ENCODE measurements at regions not wholly inside any gene's neighbourhood (a gene's known extent, or its start where the extent isn't known, plus 50 kb on each side); places are given as distances from the start of the nearest gene placed in this dataset.
A peak's percentile ranks its signal among the peaks of the same experiment; 100 is the strongest.

- Histone ChIP-seq H3K27me3 (peaks cover 0 to 7% of the 10 kb centered on the region in 2 donors), H3K4me3 (no peak overlapping the region), H3K9me3 (no peaks in the 10 kb centered on the region), H3K4me1 (peaks cover 8 to 40% of the 10 kb centered on the region in 2 donors), H3K36me3 (no peaks in the 10 kb centered on the region), H3K27ac (no peak overlapping the region)
- ATAC-seq: no peak
- intact Hi-C loops (cut with DNase I): no loop called here
- no peak for DNase-seq
- no peak for TF ChIP-seq CTCF (IDR thresholded peaks at IDR 0.05)
Measured at GRCh38 chr21:38982096-38982495, 176.4 kb downstream of the ETS2 start.

GRCh38 chr21:38980416-38981313, 174.9 kb downstream of the ETS2 start:
- Histone ChIP-seq H3K9me3 (no peaks in the 10 kb centered on the region), H3K27me3 (peaks cover 0 to 5% of the 10 kb centered on the region in 2 donors), H3K4me3 (no peak overlapping the region), H3K27ac (no peak overlapping the region), H3K4me1 (peaks cover 8 to 29% of the 10 kb centered on the region in 2 donors), H3K36me3 (no peaks in the 10 kb centered on the region)
- DNase-seq: no peak
- ATAC-seq: no peak
- TF ChIP-seq CTCF (IDR thresholded peaks at IDR 0.05): no peak
- intact Hi-C loops (cut with DNase I): no loop called here

- TF ChIP-seq CTCF (IDR thresholded peaks at IDR 0.05): no peak
Measured at GRCh38 chr21:38979271-38980121, 173.8 kb downstream of the ETS2 start.

GRCh38 chr21:38976900-38977299, 171.2 kb downstream of the ETS2 start:
- intact Hi-C loops (cut with DNase I): no loop called here
- no peaks in the 10 kb centered on the region for H3K27me3 ChIP-seq
- no peak for TF ChIP-seq CTCF (IDR thresholded peaks at IDR 0.05)

More at GRCh38 chr21:38979271-38980121, 173.8 kb downstream of the ETS2 start:
- Histone ChIP-seq H3K27me3 (no peaks in the 10 kb centered on the region), H3K9me3 (no peaks in the 10 kb centered on the region), H3K27ac (no peak overlapping the region), H3K4me1 (peaks cover 0 to 17% of the 10 kb centered on the region in 2 donors), H3K36me3 (no peaks in the 10 kb centered on the region), H3K4me3 (no peak overlapping the region)
- ATAC-seq (peak; percentile 66), DNase-seq (no peak)
- intact Hi-C loops (cut with DNase I): no loop called here

GRCh38 chr21:38973552-38973951, 167.8 kb downstream of the ETS2 start:
- H3K9me3 ChIP-seq: no peaks in the 10 kb centered on the region
- H3K4me1 ChIP-seq: no peaks in the 10 kb centered on the region
- no peak overlapping the region for H3K4me3 ChIP-seq
- ATAC-seq (no peak), DNase-seq (no peak)
- no peak overlapping the region for H3K27ac ChIP-seq
- no peaks in the 10 kb centered on the region for H3K27me3 ChIP-seq
- no peak for TF ChIP-seq CTCF (IDR thresholded peaks at IDR 0.05)
- H3K36me3 ChIP-seq: no peaks in the 10 kb centered on the region
- intact Hi-C loops (cut with DNase I): no loop called here

More at GRCh38 chr21:38976900-38977299, 171.2 kb downstream of the ETS2 start:
- no peaks in the 10 kb centered on the region for H3K36me3 ChIP-seq
- H3K4me1 ChIP-seq: peaks cover 0 to 13% of the 10 kb centered on the region in 2 donors
- H3K9me3 ChIP-seq: no peaks in the 10 kb centered on the region
- H3K4me3 ChIP-seq: no peak overlapping the region
- DNase-seq (no peak), ATAC-seq (no peak)
- H3K27ac ChIP-seq: no peak overlapping the region

All from left lung (tissue), 4 donors.